GM12872 (cell line): ENCODE measurements at regions not wholly inside any gene's neighbourhood (a gene's known extent, or its start where the extent isn't known, plus 50 kb on each side); places are given as distances from the start of the nearest gene placed in this dataset.

Experiments
- CTCF ChIP-seq: IDR thresholded peaks from 3 replicates; pipeline ENCODE4 v1.5.1; 2011; ENCODE audit warnings: low read depth, mild to moderate bottlenecking, low read length, moderate library complexity; ENCODE audit not compliant: insufficient read depth

DNA sequence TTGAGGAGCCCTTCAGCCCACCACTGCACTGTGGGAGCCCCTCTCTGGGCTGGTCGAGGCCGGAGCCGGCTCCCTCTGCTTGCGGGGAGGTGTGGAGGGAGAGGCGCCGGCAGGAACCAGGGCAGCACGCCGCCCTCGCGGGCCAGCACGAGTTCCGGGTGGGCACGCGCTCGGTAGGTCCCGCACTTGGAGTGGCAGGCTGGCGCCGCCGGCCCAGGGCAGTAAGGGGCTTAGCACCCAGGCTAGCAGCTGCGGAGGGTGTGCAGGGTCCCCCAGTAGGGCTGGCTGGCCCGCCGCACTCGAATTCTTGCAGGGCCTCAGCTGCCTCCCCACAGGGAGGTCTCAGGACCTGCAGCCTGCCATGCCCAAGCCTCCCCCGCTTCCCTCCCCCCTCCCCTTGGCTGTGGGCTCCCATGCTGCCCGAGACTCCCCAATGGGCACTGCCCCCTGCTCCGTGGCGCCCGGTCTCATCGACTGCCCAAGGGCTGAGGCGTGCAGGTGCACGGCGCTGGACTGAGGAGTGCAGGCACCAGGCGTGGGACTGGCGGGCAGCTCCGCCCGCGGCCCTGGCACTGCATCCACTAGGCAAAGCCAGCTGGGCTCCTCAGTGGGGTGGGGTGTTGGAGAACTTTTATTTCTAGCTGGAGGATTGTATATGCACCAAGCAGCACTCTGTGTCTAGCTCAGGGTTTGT is 127.5 kb downstream of the DCK start:
- TF ChIP-seq CTCF: no peak

GRCh38 chr4:71123951-71124350 is 130.5 kb downstream of the DCK start:
- TF ChIP-seq CTCF: no peak

GRCh38 chr4:71125137-71125536 is 131.7 kb downstream of the DCK start:
- TF ChIP-seq CTCF: no peak

- TF ChIP-seq CTCF: no peak
Observed at GRCh38 chr4:71126719-71127118, 133.3 kb downstream of the DCK start.

DNA sequence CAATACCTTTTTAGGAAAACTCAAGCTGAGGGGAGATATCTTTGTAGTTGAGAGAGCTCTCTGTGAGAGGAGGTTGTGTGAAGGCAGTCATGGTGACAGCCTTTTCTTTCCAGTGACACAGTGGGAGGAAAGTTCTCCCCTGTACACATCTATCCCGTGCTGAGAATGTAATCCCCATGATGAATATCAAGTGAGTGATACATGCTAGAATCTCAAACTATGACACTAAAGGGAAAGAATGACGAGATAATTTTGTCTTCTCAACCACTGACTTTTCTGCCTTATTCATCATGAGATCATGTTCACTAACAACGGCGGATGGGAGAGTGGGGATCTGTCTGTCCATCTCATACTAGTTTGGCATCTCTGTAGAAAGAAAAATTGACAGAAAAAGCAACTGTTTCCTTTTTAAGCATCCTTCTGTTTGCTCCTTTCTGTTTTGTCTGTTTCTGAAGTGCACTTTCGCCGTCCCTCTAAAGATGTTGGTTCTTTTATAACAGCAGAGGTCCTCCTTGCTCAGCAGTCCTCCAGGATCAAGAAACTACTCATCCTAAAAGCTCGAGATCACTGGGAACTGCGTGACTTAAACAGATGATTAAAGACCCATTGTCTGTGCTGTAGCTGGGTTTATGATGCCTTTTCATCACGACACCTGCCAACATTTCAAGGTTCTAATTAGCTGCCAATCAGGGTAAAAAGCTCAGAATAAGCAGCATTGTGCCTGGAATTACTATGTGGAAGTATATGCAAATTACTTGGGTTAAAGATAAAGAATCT is 137.6 kb downstream of the DCK start:
- TF ChIP-seq CTCF: no peak

DNA sequence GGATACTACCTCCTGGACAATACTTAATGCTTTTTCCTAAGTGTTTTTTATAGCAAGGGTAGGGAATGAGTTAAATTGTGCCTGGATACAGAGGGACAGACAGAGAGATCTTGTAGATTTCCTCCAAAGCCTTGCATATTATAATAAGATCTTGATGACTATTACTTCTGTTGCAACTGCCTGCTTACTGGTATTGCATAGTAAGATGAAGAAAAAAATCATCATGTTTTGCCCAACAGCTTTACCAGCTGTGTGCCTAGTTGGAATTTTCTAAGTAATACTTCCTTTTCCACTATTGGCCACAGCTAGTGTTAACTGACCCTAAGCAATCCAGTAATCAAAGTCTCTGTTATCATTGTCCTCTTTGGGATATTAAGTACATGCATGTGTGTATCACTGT is 139.0 kb downstream of the DCK start:
- no peak for TF ChIP-seq CTCF

- TF ChIP-seq CTCF: no peak
Observed at GRCh38 chr4:71133491-71133890, 140.0 kb downstream of the DCK start.
